HCT116 (cell line): ENCODE measurements at regions not wholly inside any gene's neighbourhood (a gene's known extent, or its start where the extent isn't known, plus 50 kb on each side); places are given as distances from the start of the nearest gene placed in this dataset.

Source experiments
- ATAC-seq: fragments of 200-7000 bp; cut with Tn5 transposase; 2 replicates; pipeline ENCODE4 v1.9.1; 2020; ENCODE audit warnings: mild to moderate bottlenecking, moderate library complexity
- BruUV-seq: library from RNA; stranded (reverse); fragments of 400-500 nt; replicated peaks from 2 replicates; lab custom pipeline; 2021; lab: Mats Ljungman, UMichigan
- CTCF ChIA-PET: fragments of 300-600 bp; sonication (Branson Sonifier 250); formaldehyde crosslinking; loops from one replicate; lab custom pipeline; 2021; ENCODE audit warnings: antibody characterized with exemption; lab: Charles Lee
- POLR2A ChIA-PET: fragments of 300-600, 350-600 bp; sonication (Branson Sonifier 250); formaldehyde crosslinking; loops from one replicate; lab custom pipeline; 2021; ENCODE audit warnings: antibody characterized with exemption; lab: Charles Lee
- RAD21 ChIA-PET, 2 experiments: fragments of 300-600 bp; sonication (Branson Sonifier 250); formaldehyde crosslinking; loops; one replicate each; lab custom pipeline; 2023; ENCODE audit warnings: low total read pairs in 2 of 2; ENCODE audit not compliant: uncharacterized antibody in 2 of 2, unreplicated experiment in 2 of 2, low non-redundant PET in 1 of 2; lab: Charles Lee
- DNase-seq: peaks from one replicate; pipeline ENCODE4 v3.0.0-alpha.2; 2010; ENCODE audit warnings: low read depth, low spot score
- H2AFZ ChIP-seq: fragments of 200-600 bp; shearing (Covaris generic), sonication (generic); 2 replicates; pipeline ENCODE4 v1.6.1; 2017; ENCODE audit warnings: low read depth, mixed run types, mixed read lengths, antibody characterized with exemption, low read length; ENCODE audit not compliant: poor library complexity, severe bottlenecking
- H3K27ac ChIP-seq: 2 replicates; pipeline ENCODE4 v1.5.1; 2012; ENCODE audit warnings: low read depth, low read length
- H3K27me3 ChIP-seq: fragments of 200-600 bp; sonication (generic); 2 replicates; pipeline ENCODE4 v1.6.1; 2016; ENCODE audit warnings: mixed run types, low read length, mixed read lengths; ENCODE audit not compliant: insufficient read depth
- H3K36me3 ChIP-seq, 2 experiments: fragments of 200-500 bp in 1 of 2; fragments of 200-600 bp in 1 of 2; sonication (Bioruptor generic) in 1 of 2; sonication (generic) in 1 of 2; 2 replicates each; pipeline versions ENCODE4 v1.5.1 to v1.6.1; 2014 to 2016; ENCODE audit warnings: low read length in 2 of 2, inconsistent platforms in 1 of 2, mixed read lengths in 1 of 2, mixed run types in 1 of 2; ENCODE audit not compliant: insufficient read depth in 2 of 2, control insufficient read depth in 1 of 2
- H3K4me1 ChIP-seq, 2 experiments: fragments of 200-600 bp in 1 of 2; sonication (generic) in 1 of 2; 2 replicates each; pipeline versions ENCODE4 v1.5.1 to v1.6.1; 2012 to 2017; ENCODE audit warnings: low read length in 2 of 2, inconsistent platforms in 1 of 2, mild to moderate bottlenecking in 1 of 2, mixed read lengths in 1 of 2, mixed run types in 1 of 2, moderate library complexity in 1 of 2; ENCODE audit not compliant: insufficient read depth in 2 of 2, control insufficient read depth in 1 of 2
- H3K4me2 ChIP-seq: fragments of 200-600 bp; sonication (generic); 2 replicates; pipeline ENCODE4 v1.6.1; 2017; ENCODE audit warnings: mixed run types, low read length, mixed read lengths
- H3K4me3 ChIP-seq, 2 experiments: fragments of 200-600 bp in 1 of 2; sonication (generic) in 1 of 2; replicated peaks in 1 of 2; 2 replicates each; pipeline ENCODE4 v1.5.1; 2011 to 2016; ENCODE audit warnings: low read length in 2 of 2, control low read depth in 1 of 2, low read depth in 1 of 2, mild to moderate bottlenecking in 1 of 2, mixed read lengths in 1 of 2, mixed run types in 1 of 2
- H3K79me2 ChIP-seq: fragments of 200-600 bp; sonication (generic); 2 replicates; pipeline ENCODE4 v1.6.1; 2017; ENCODE audit warnings: mild to moderate bottlenecking, mixed run types, low read length, moderate library complexity, mixed read lengths; ENCODE audit not compliant: insufficient read depth
- H3K9ac ChIP-seq: fragments of 200-600 bp; sonication (generic); 2 replicates; pipeline ENCODE4 v1.6.1; 2016; ENCODE audit warnings: low read length, mixed read lengths
- H3K9me2 ChIP-seq: fragments of 200-600 bp; sonication (generic), shearing (Covaris generic); 2 replicates; pipeline ENCODE4 v1.6.1; 2017; ENCODE audit warnings: mixed run types, mild to moderate bottlenecking, moderate library complexity; ENCODE audit not compliant: insufficient read depth
- H3K9me3 ChIP-seq, 2 experiments: fragments of 200-500 bp in 1 of 2; fragments of 200-600 bp in 1 of 2; sonication (Bioruptor generic) in 1 of 2; sonication (generic) in 1 of 2; 2 replicates each; pipeline ENCODE4 v1.6.1; 2014 to 2017; ENCODE audit warnings: low read length in 2 of 2, mixed read lengths in 2 of 2, inconsistent platforms in 1 of 2, low read depth in 1 of 2, mild to moderate bottlenecking in 1 of 2, mixed run types in 1 of 2, moderate library complexity in 1 of 2; ENCODE audit not compliant: control insufficient read depth in 1 of 2, insufficient read depth in 1 of 2
- H4K20me1 ChIP-seq: fragments of 200-600 bp; sonication (generic), shearing (Covaris generic); 2 replicates; pipeline ENCODE4 v1.6.1; 2017; ENCODE audit warnings: mixed run types, mild to moderate bottlenecking, moderate library complexity; ENCODE audit not compliant: insufficient read depth
- CBX3 ChIP-seq: IDR thresholded peaks from 2 replicates; pipeline ENCODE4 v1.6.1; 2012; ENCODE audit warnings: low read depth
- CEBPB ChIP-seq: IDR thresholded peaks from 2 replicates; pipeline ENCODE4 v1.6.1; 2012; ENCODE audit warnings: low read depth
- FOSL1 ChIP-seq: IDR thresholded peaks from 2 replicates; pipeline ENCODE4 v1.6.1; 2012; ENCODE audit warnings: low read depth
- JUND ChIP-seq: IDR thresholded peaks from 2 replicates; pipeline ENCODE4 v1.6.1; 2012
- POLR2A ChIP-seq: IDR thresholded peaks from 2 replicates; pipeline ENCODE4 v1.7.0; 2011; ENCODE audit warnings: borderline replicate concordance; ENCODE audit not compliant: insufficient read depth, insufficient read length; ENCODE audit errors: extremely low read depth
- RAD21 ChIP-seq: IDR thresholded peaks from 2 replicates; pipeline ENCODE4 v1.6.1; 2012; ENCODE audit warnings: low read depth, mild to moderate bottlenecking
- SRF ChIP-seq: IDR thresholded peaks from 2 replicates; pipeline ENCODE4 v1.6.1; 2012; ENCODE audit warnings: low read depth
- ZNF274 ChIP-seq: fragments of 200-500 bp; sonication (Bioruptor generic); IDR thresholded peaks from 2 replicates; pipeline ENCODE4 v1.6.1; 2014; ENCODE audit warnings: mild to moderate bottlenecking, low read depth, low read length, inconsistent platforms
- intact Hi-C: fragments of 100-400 bp; cut with micrococcal nuclease; formaldehyde crosslinking; loops from 2 replicates; pipeline ENCODE4 v1.10.0; 2022
- TF ChIP-seq, protein P1 (sequence below), 3 experiments: fragments of 200-600 bp in 1 of 3; sonication (generic) in 1 of 3; IDR thresholded peaks in 2 of 3; conservative IDR thresholded peaks in 1 of 3; 2 replicates each; pipeline ENCODE4 v1.5.1; 2012 to 2017; ENCODE audit warnings: low read depth in 2 of 3, low read length in 2 of 3, antibody characterized with exemption in 1 of 3, borderline replicate concordance in 1 of 3, control low read depth in 1 of 3, mild to moderate bottlenecking in 1 of 3, mixed read lengths in 1 of 3, mixed run types in 1 of 3, moderate library complexity in 1 of 3; ENCODE audit not compliant: insufficient read depth in 1 of 3
- TF ChIP-seq, protein P2 (sequence below): IDR thresholded peaks from 2 replicates; pipeline ENCODE4 v1.6.1; 2012; ENCODE audit warnings: low read depth
- TF ChIP-seq, protein P3 (sequence below): IDR thresholded peaks from 2 replicates; pipeline ENCODE4 v1.6.1; 2011; ENCODE audit warnings: mild to moderate bottlenecking, low read length, moderate library complexity; ENCODE audit not compliant: insufficient replicate concordance; ENCODE audit errors: extremely low read depth
- TF ChIP-seq, protein P4 (sequence below): IDR thresholded peaks from 2 replicates; pipeline ENCODE4 v1.6.1; 2012

DNA sequence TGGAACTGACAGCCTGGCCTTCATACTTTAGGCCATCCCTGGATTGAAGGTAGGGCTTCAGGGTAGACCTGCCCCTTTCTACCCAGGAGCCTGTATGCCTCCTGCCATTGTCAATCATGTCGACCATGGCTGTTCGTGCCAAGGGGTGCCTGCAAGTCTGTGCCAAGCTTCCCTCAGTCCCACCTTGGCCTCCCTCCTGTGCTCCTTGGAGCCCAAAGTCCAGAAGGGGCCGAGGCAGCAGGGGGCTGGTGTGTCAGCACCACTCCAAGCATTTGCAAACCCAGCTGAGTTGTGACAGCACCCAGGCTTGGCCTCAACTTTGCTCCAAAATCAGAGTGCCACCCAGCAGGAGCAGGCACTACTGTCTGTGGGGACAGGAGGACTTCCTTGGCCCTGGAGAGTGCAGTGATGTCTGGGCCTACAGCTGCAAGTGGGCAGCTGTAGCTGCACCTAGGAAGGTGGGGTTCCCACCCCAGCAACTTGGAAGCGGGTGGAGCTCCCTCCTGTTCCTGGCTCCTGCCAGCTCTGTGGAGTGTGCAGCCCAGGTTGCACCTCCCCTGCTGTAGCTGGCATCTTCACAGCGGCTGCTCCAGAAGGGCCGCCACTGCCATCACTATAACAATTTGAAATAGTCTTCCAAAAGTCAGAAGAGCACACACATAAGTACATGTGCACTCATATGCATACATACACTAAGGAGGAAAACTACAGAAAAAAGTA lies 1719.3 kb downstream of the HACE1 start:
- Histone ChIP-seq H4K20me1 (no peaks in the 10 kb centered on the region), H3K79me2 (no peaks in the 10 kb centered on the region)
- TF ChIP-seq, protein P1, sequence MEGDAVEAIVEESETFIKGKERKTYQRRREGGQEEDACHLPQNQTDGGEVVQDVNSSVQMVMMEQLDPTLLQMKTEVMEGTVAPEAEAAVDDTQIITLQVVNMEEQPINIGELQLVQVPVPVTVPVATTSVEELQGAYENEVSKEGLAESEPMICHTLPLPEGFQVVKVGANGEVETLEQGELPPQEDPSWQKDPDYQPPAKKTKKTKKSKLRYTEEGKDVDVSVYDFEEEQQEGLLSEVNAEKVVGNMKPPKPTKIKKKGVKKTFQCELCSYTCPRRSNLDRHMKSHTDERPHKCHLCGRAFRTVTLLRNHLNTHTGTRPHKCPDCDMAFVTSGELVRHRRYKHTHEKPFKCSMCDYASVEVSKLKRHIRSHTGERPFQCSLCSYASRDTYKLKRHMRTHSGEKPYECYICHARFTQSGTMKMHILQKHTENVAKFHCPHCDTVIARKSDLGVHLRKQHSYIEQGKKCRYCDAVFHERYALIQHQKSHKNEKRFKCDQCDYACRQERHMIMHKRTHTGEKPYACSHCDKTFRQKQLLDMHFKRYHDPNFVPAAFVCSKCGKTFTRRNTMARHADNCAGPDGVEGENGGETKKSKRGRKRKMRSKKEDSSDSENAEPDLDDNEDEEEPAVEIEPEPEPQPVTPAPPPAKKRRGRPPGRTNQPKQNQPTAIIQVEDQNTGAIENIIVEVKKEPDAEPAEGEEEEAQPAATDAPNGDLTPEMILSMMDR (IDR thresholded peaks at IDR 0.05 in 2 of 3, conservative IDR thresholded peaks at IDR 0.05 in 1 of 3; ENCODE audit: borderline replicate concordance in 1 of 3, insufficient read depth in 1 of 3, low read depth in 2 of 3, low read length in 2 of 3): no peak
- TF ChIP-seq, all 23 proteins: peak for 0
- no TSS peak for BruUV-seq
- intact Hi-C loops: no loop called here
- H2AFZ ChIP-seq: no peak overlapping the region
- no peaks in the 10 kb centered on the region for H3K36me3 ChIP-seq
- CTCF ChIA-PET: no interaction called here
- no peaks in the 10 kb centered on the region for H3K4me1 ChIP-seq
- no peak overlapping the region for H3K4me2 ChIP-seq
- no peaks in the 10 kb centered on the region for H3K27me3 ChIP-seq
- POLR2A ChIA-PET: no interaction called here
- H3K27ac ChIP-seq: no peak overlapping the region
- no peak overlapping the region for H3K9ac ChIP-seq
- H3K9me3 ChIP-seq: no peaks in the 10 kb centered on the region
- H3K9me2 ChIP-seq: no peaks in the 10 kb centered on the region
- RAD21 ChIA-PET: no interaction called here
- DNase-seq (no peak), ATAC-seq (no peak)
- H3K4me3 ChIP-seq: no peak overlapping the region

DNA sequence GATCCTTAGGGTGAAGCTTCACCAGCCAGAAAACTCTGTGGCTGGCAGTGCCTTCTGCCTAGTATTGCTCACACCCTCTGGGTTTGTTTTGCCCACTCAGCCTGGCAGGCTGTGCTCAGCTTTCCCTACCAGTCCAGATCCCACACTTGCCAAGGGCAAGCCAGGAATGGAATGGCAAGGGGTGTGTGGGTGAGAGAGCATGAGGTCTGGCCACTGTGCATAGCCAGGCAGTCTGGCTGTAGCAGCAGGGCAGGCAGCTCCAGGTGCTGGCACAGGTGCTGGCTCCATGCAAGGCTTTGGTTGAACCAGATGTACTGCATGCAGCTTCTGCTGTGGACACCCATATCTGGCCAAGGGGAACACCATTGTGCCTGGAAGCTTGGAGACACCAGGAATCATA lies 1720.3 kb downstream of the HACE1 start:
- no peak overlapping the region for H3K9ac ChIP-seq
- no peak overlapping the region for H3K4me3 ChIP-seq
- H3K36me3 ChIP-seq: no peaks in the 10 kb centered on the region
- H3K4me2 ChIP-seq: no peak overlapping the region
- ATAC-seq (no peak), DNase-seq (no peak)
- ChIA-PET POLR2A (no interaction called here), CTCF (no interaction called here), RAD21 (no interaction called here)
- intact Hi-C loops: no loop called here
- no peaks in the 10 kb centered on the region for H3K9me2 ChIP-seq
- no peaks in the 10 kb centered on the region for H3K79me2 ChIP-seq
- H3K9me3 ChIP-seq: no peaks in the 10 kb centered on the region
- H2AFZ ChIP-seq: no peak overlapping the region
- H4K20me1 ChIP-seq: no peaks in the 10 kb centered on the region
- BruUV-seq: no TSS peak
- H3K27ac ChIP-seq: no peak overlapping the region
- no peaks in the 10 kb centered on the region for H3K27me3 ChIP-seq
- H3K4me1 ChIP-seq: no peaks in the 10 kb centered on the region
- TF ChIP-seq, protein P2, sequence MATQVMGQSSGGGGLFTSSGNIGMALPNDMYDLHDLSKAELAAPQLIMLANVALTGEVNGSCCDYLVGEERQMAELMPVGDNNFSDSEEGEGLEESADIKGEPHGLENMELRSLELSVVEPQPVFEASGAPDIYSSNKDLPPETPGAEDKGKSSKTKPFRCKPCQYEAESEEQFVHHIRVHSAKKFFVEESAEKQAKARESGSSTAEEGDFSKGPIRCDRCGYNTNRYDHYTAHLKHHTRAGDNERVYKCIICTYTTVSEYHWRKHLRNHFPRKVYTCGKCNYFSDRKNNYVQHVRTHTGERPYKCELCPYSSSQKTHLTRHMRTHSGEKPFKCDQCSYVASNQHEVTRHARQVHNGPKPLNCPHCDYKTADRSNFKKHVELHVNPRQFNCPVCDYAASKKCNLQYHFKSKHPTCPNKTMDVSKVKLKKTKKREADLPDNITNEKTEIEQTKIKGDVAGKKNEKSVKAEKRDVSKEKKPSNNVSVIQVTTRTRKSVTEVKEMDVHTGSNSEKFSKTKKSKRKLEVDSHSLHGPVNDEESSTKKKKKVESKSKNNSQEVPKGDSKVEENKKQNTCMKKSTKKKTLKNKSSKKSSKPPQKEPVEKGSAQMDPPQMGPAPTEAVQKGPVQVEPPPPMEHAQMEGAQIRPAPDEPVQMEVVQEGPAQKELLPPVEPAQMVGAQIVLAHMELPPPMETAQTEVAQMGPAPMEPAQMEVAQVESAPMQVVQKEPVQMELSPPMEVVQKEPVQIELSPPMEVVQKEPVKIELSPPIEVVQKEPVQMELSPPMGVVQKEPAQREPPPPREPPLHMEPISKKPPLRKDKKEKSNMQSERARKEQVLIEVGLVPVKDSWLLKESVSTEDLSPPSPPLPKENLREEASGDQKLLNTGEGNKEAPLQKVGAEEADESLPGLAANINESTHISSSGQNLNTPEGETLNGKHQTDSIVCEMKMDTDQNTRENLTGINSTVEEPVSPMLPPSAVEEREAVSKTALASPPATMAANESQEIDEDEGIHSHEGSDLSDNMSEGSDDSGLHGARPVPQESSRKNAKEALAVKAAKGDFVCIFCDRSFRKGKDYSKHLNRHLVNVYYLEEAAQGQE: no peak
- TF ChIP-seq CBX3: no peak
- no peak for TF ChIP-seq FOSL1
- TF ChIP-seq JUND: no peak
- no peak for TF ChIP-seq ZNF274
- no peak for TF ChIP-seq POLR2A
- TF ChIP-seq, protein P3, sequence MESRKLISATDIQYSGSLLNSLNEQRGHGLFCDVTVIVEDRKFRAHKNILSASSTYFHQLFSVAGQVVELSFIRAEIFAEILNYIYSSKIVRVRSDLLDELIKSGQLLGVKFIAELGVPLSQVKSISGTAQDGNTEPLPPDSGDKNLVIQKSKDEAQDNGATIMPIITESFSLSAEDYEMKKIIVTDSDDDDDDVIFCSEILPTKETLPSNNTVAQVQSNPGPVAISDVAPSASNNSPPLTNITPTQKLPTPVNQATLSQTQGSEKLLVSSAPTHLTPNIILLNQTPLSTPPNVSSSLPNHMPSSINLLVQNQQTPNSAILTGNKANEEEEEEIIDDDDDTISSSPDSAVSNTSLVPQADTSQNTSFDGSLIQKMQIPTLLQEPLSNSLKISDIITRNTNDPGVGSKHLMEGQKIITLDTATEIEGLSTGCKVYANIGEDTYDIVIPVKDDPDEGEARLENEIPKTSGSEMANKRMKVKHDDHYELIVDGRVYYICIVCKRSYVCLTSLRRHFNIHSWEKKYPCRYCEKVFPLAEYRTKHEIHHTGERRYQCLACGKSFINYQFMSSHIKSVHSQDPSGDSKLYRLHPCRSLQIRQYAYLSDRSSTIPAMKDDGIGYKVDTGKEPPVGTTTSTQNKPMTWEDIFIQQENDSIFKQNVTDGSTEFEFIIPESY: no peak
- no peak for TF ChIP-seq CEBPB
- no peak for TF ChIP-seq SRF
- no peak for TF ChIP-seq RAD21
- TF ChIP-seq, protein P4, sequence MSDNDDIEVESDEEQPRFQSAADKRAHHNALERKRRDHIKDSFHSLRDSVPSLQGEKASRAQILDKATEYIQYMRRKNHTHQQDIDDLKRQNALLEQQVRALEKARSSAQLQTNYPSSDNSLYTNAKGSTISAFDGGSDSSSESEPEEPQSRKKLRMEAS: no peak
